Liver (tissue), 8 donors: ENCODE measurements at regions not wholly inside any gene's neighbourhood (a gene's known extent, or its start where the extent isn't known, plus 50 kb on each side); places are given as distances from the start of the nearest gene placed in this dataset.

ENCODE experiments used
- DNase-seq: peaks from one replicate; pipeline ENCODE4 v3.0.0-alpha.2; 2017; ENCODE audit warnings: low spot score
- H3K27ac ChIP-seq, 2 donors: one replicate each; pipeline ENCODE4 v1.7.0; 2013; ENCODE audit warnings: inconsistent platforms in 2 of 2, low read length in 2 of 2, control low read depth in 1 of 2, low read depth in 1 of 2, mild to moderate bottlenecking in 1 of 2
- H3K27me3 ChIP-seq, 4 donors: one replicate each; pipeline versions ENCODE4 v1.6.1 to v1.7.0; 2013; ENCODE audit warnings: low read length in 3 of 4, inconsistent platforms in 1 of 4, mild to moderate bottlenecking in 1 of 4, moderate library complexity in 1 of 4; ENCODE audit not compliant: control insufficient read depth in 4 of 4, insufficient read depth in 4 of 4
- H3K36me3 ChIP-seq, 4 donors: one replicate each; pipeline versions ENCODE4 v1.6.1 to v1.7.0; 2013; ENCODE audit warnings: low read length in 3 of 4, mild to moderate bottlenecking in 3 of 4, low read depth in 1 of 4, moderate library complexity in 1 of 4; ENCODE audit not compliant: control insufficient read depth in 4 of 4, insufficient read depth in 3 of 4
- H3K4me1 ChIP-seq, 4 donors: one replicate each; pipeline versions ENCODE4 v1.6.1 to v1.7.0; 2013; ENCODE audit warnings: low read length in 3 of 4, mild to moderate bottlenecking in 3 of 4, moderate library complexity in 1 of 4; ENCODE audit not compliant: control insufficient read depth in 4 of 4, insufficient read depth in 4 of 4
- H3K4me3 ChIP-seq, 3 donors: one replicate each; pipeline versions ENCODE4 v1.6.1 to v1.7.0; 2013; ENCODE audit warnings: low read length in 3 of 3, control low read depth in 1 of 3, low read depth in 1 of 3, mild to moderate bottlenecking in 1 of 3
- H3K9ac ChIP-seq, 2 donors: one replicate each; pipeline ENCODE4 v1.7.0; 2013; ENCODE audit warnings: low read length in 2 of 2, mild to moderate bottlenecking in 2 of 2, moderate library complexity in 2 of 2, control low read depth in 1 of 2, low read depth in 1 of 2
- H3K9me3 ChIP-seq, 4 donors: one replicate each; pipeline versions ENCODE4 v1.6.1 to v1.7.0; 2013; ENCODE audit warnings: low read length in 3 of 4; ENCODE audit not compliant: control insufficient read depth in 4 of 4
- ATF3 ChIP-seq: IDR thresholded peaks from 2 replicates; pipeline ENCODE4 v1.6.1; 2016; ENCODE audit warnings: antibody characterized with exemption
- CTCF ChIP-seq: fragments of 150-350 bp; IDR thresholded peaks from 2 replicates; pipeline ENCODE4 v1.5.1; 2017; ENCODE audit warnings: improper control_type of control experiment, low read depth, low read length; ENCODE audit not compliant: missing input control
- EGR1 ChIP-seq, 2 donors: IDR thresholded peaks; 2 replicates each; pipeline ENCODE4 v1.6.1; 2016 to 2018; ENCODE audit warnings: antibody characterized with exemption in 2 of 2, low read depth in 2 of 2
- FOXA1 ChIP-seq: IDR thresholded peaks from 2 replicates; pipeline ENCODE4 v1.6.1; 2016; ENCODE audit warnings: antibody characterized with exemption
- FOXA2 ChIP-seq: IDR thresholded peaks from 2 replicates; pipeline ENCODE4 v1.6.1; 2016; ENCODE audit warnings: antibody characterized with exemption
- GABPA ChIP-seq, 2 donors: IDR thresholded peaks in 1 of 2; conservative IDR thresholded peaks in 1 of 2; 2 replicates each; pipeline ENCODE4 v1.6.1; 2016; ENCODE audit warnings: antibody characterized with exemption in 2 of 2, mild to moderate bottlenecking in 1 of 2, moderate library complexity in 1 of 2
- HNF4A ChIP-seq, 2 donors: conservative IDR thresholded peaks; 2 replicates each; pipeline ENCODE4 v1.6.1; 2016; ENCODE audit warnings: antibody characterized with exemption in 2 of 2, mild to moderate bottlenecking in 2 of 2
- HNF4G ChIP-seq: IDR thresholded peaks from 2 replicates; pipeline ENCODE4 v1.6.1; 2016; ENCODE audit warnings: antibody characterized with exemption
- JUND ChIP-seq, 2 donors: IDR thresholded peaks; 2 replicates each; pipeline ENCODE4 v1.6.1; 2016; ENCODE audit warnings: antibody characterized with exemption in 2 of 2
- MAX ChIP-seq: IDR thresholded peaks from 2 replicates; pipeline ENCODE4 v1.6.1; 2016; ENCODE audit warnings: antibody characterized with exemption
- NR2F2 ChIP-seq: IDR thresholded peaks from 2 replicates; pipeline ENCODE4 v1.6.1; 2016; ENCODE audit warnings: antibody characterized with exemption
- RAD21 ChIP-seq, 2 donors: IDR thresholded peaks; 2 replicates each; pipeline ENCODE4 v1.6.1; 2016; ENCODE audit warnings: antibody characterized with exemption in 2 of 2, mild to moderate bottlenecking in 2 of 2
- REST ChIP-seq: IDR thresholded peaks from 2 replicates; pipeline ENCODE4 v1.6.1; 2016; ENCODE audit warnings: antibody characterized with exemption, mild to moderate bottlenecking
- RXRA ChIP-seq, 2 donors: IDR thresholded peaks; 2 replicates each; pipeline ENCODE4 v1.6.1; 2017 to 2018; ENCODE audit warnings: antibody characterized with exemption in 2 of 2, mild to moderate bottlenecking in 1 of 2
- SP1 ChIP-seq: IDR thresholded peaks from 2 replicates; pipeline ENCODE4 v1.6.1; 2018; ENCODE audit warnings: antibody characterized with exemption, mild to moderate bottlenecking
- TAF1 ChIP-seq: conservative IDR thresholded peaks from 2 replicates; pipeline ENCODE4 v1.6.1; 2016; ENCODE audit warnings: antibody characterized with exemption, mild to moderate bottlenecking
- ZBTB33 ChIP-seq: IDR thresholded peaks from 2 replicates; pipeline ENCODE4 v1.6.1; 2016; ENCODE audit warnings: antibody characterized with exemption
- WGBS: extraction: QIAGEN DNeasy Blood & Tissue Kit; methylation state at CpG from one replicate; pipeline ENCODE4 v1.1.7; 2013; 5-methylcytosine and 5-hydroxymethylcytosine counted together
- donor health status: healthy.
- donor health status: healthy.
- donor health status: healthy.
- donor health status: healthy.
- donor health status: healthy.

GRCh38 chr6:119649531-119649930, 300.0 kb upstream of the MAN1A1 start:
- no peaks in the 10 kb centered on the region for H3K27me3 ChIP-seq
- H3K9me3 ChIP-seq = no peaks in the 10 kb centered on the region
- H3K9ac ChIP-seq = no peak overlapping the region
- no peak overlapping the region for H3K4me3 ChIP-seq
- no peaks in the 10 kb centered on the region for H3K36me3 ChIP-seq
- TF ChIP-seq GABPA (IDR thresholded peaks at IDR 0.05 in 1 of 2, conservative IDR thresholded peaks at IDR 0.05 in 1 of 2) = no peak
- no peak for TF ChIP-seq HNF4A (conservative IDR thresholded peaks at IDR 0.05)
- no peak for TF ChIP-seq HNF4G
- no peak for TF ChIP-seq JUND (IDR thresholded peaks at IDR 0.05)
- TF ChIP-seq SP1 = no peak
- no peak for TF ChIP-seq FOXA2
- no peak for TF ChIP-seq REST
- TF ChIP-seq TAF1 = no peak
- no peak for TF ChIP-seq FOXA1
- TF ChIP-seq ATF3 = no peak
- no peak for TF ChIP-seq EGR1 (IDR thresholded peaks at IDR 0.05; ENCODE audit: low read depth in 2 of 2)
- TF ChIP-seq RAD21 (IDR thresholded peaks at IDR 0.05) = no peak
- 93% methylated on average over 6 of the region's 6 CpGs for WGBS
- no peak overlapping the region for H3K27ac ChIP-seq
- DNase-seq = no peak
- no peaks in the 10 kb centered on the region for H3K4me1 ChIP-seq

- Histone ChIP-seq H3K9ac (no peak overlapping the region), H3K4me3 (no peak overlapping the region), H3K9me3 (no peaks in the 10 kb centered on the region), H3K36me3 (no peaks in the 10 kb centered on the region), H3K27ac (no peak overlapping the region), H3K27me3 (no peaks in the 10 kb centered on the region), H3K4me1 (no peaks in the 10 kb centered on the region)
- DNase-seq = no peak
- TF ChIP-seq GABPA (IDR thresholded peaks at IDR 0.05 in 1 of 2, conservative IDR thresholded peaks at IDR 0.05 in 1 of 2) (no peak), HNF4G (no peak), RXRA (IDR thresholded peaks at IDR 0.05) (no peak), FOXA2 (no peak), CTCF (no peak), RAD21 (IDR thresholded peaks at IDR 0.05) (no peak), FOXA1 (no peak), MAX (no peak), ZBTB33 (no peak), HNF4A (conservative IDR thresholded peaks at IDR 0.05) (no peak), NR2F2 (no peak)
- 81% methylated on average over 2 of the region's 2 CpGs for WGBS
These were observed 297.7 kb upstream of the MAN1A1 start for GRCh38 chr6:119647309-119647708.
